Upper lobe of left lung (tissue), 4 donors: ENCODE measurements at regions not wholly inside any gene's neighbourhood (a gene's known extent, or its start where the extent isn't known, plus 50 kb on each side); places are given as distances from the start of the nearest gene placed in this dataset.

ENCODE experiments used
- CTCF ChIP-seq, 6 experiments: fragments of 450-650 bp in 4 of 6; fragments of 200-600 bp in 2 of 6; sonication (generic) in 2 of 6; IDR thresholded peaks; one replicate each; pipeline ENCODE4 v1.5.1; 2016 to 2019; ENCODE audit warnings: antibody characterized with exemption in 6 of 6
- EP300 ChIP-seq, 4 donors: sonication (generic); formaldehyde crosslinking; IDR thresholded peaks; one replicate each; pipeline ENCODE4 v1.5.1; 2017; ENCODE audit warnings: antibody characterized with exemption in 4 of 4, control low read depth in 2 of 4
- POLR2A ChIP-seq, 4 donors: fragments of 450-650 bp; IDR thresholded peaks; one replicate each; pipeline ENCODE4 v1.5.1; 2016 to 2017; ENCODE audit warnings: antibody characterized with exemption in 4 of 4, mild to moderate bottlenecking in 2 of 4
- POLR2AphosphoS5 ChIP-seq, 2 donors: sonication (generic); formaldehyde crosslinking; IDR thresholded peaks; one replicate each; pipeline ENCODE4 v1.5.1; 2017; ENCODE audit warnings: antibody characterized with exemption in 2 of 2

GRCh38 chr15:61374848-61375247 is 145.7 kb upstream of the RORA start:
- no peak for TF ChIP-seq POLR2A (IDR thresholded peaks at IDR 0.05)
- TF ChIP-seq CTCF (IDR thresholded peaks at IDR 0.05): no peak
- no peak for TF ChIP-seq POLR2AphosphoS5 (IDR thresholded peaks at IDR 0.05)
- no peak for TF ChIP-seq EP300 (IDR thresholded peaks at IDR 0.05)
